IPS-15b (cell line): ENCODE measurements at regions not wholly inside any gene's neighbourhood (a gene's known extent, or its start where the extent isn't known, plus 50 kb on each side); places are given as distances from the start of the nearest gene placed in this dataset.

Source experiments
- H3K27me3 ChIP-seq: one replicate; pipeline ENCODE4 v1.6.1; 2013; ENCODE audit warnings: low read length; ENCODE audit not compliant: control insufficient read depth, insufficient read depth
- H3K36me3 ChIP-seq: one replicate; pipeline ENCODE4 v1.6.1; 2013; ENCODE audit warnings: low read length; ENCODE audit not compliant: control insufficient read depth, insufficient read depth
- H3K4me1 ChIP-seq: one replicate; pipeline ENCODE4 v1.6.1; 2013; ENCODE audit warnings: mild to moderate bottlenecking, low read length; ENCODE audit not compliant: control insufficient read depth, insufficient read depth
- H3K4me3 ChIP-seq: one replicate; pipeline ENCODE4 v1.5.1; 2013; ENCODE audit warnings: low read depth, low read length
- H3K9ac ChIP-seq: one replicate; pipeline ENCODE4 v1.6.1; 2013; ENCODE audit warnings: low read depth, mild to moderate bottlenecking, low read length
- H3K9me3 ChIP-seq: one replicate; pipeline ENCODE4 v1.6.1; 2013; ENCODE audit warnings: mild to moderate bottlenecking, low read length; ENCODE audit not compliant: control insufficient read depth, insufficient read depth

GRCh38 chr2:104046466-104046865 lies 807.4 kb upstream of the POU3F3 start:
- H3K4me1 ChIP-seq: no peaks in the 10 kb centered on the region
- H3K9ac ChIP-seq: no peak overlapping the region
- no peak overlapping the region for H3K4me3 ChIP-seq
- H3K27me3 ChIP-seq: no peaks in the 10 kb centered on the region
- no peaks in the 10 kb centered on the region for H3K9me3 ChIP-seq
- no peaks in the 10 kb centered on the region for H3K36me3 ChIP-seq

- no peaks in the 10 kb centered on the region for H3K27me3 ChIP-seq
- H3K36me3 ChIP-seq: no peaks in the 10 kb centered on the region
- H3K4me1 ChIP-seq: peaks cover 6% of the 10 kb centered on the region
- H3K9me3 ChIP-seq: no peaks in the 10 kb centered on the region
- no peak overlapping the region for H3K4me3 ChIP-seq
- H3K9ac ChIP-seq: no peak overlapping the region
Measured at GRCh38 chr2:104047516-104047915, 806.4 kb upstream of the POU3F3 start.

GRCh38 chr2:104049438-104049837 lies 804.5 kb upstream of the POU3F3 start:
- H3K36me3 ChIP-seq: no peaks in the 10 kb centered on the region
- no peak overlapping the region for H3K4me3 ChIP-seq
- no peak overlapping the region for H3K9ac ChIP-seq
- peaks cover 6% of the 10 kb centered on the region for H3K4me1 ChIP-seq
- no peaks in the 10 kb centered on the region for H3K9me3 ChIP-seq
- H3K27me3 ChIP-seq: no peaks in the 10 kb centered on the region

- Histone ChIP-seq H3K4me3 (no peak overlapping the region), H3K9ac (no peak overlapping the region), H3K36me3 (no peaks in the 10 kb centered on the region), H3K9me3 (no peaks in the 10 kb centered on the region), H3K27me3 (no peaks in the 10 kb centered on the region), H3K4me1 (peaks cover 6% of the 10 kb centered on the region)
Measured at GRCh38 chr2:104049981-104050380, 803.9 kb upstream of the POU3F3 start.

DNA sequence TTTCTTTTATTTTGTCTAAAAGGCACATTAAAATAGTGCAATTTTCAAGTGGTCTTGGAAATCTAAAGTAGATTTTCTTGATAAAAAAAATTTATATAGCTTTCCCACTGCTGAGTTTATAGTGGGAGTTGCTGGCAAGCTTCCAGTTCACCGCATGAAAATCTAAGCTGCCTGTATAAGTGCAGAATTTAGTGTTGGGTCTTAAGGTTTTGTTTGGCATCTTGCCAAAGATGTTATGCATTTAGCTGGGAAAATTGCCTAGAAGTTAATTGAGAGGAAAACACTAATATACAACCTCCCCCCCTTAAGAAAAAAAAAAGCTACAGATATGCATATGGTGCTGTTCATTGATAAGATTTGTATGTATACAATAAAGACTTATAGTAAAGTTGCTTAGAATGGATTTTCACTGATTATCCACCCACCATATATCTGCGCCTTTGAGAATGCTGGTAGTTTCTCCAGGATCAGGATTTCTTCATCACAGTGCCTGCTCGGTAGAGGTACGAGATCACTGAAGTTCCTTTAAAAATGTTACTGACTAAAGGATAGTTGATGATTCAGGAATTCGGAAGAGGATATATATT lies 803.2 kb upstream of the POU3F3 start:
- Histone ChIP-seq H3K27me3 (no peaks in the 10 kb centered on the region), H3K9ac (no peak overlapping the region), H3K4me1 (peaks cover 6% of the 10 kb centered on the region), H3K36me3 (no peaks in the 10 kb centered on the region), H3K4me3 (no peak overlapping the region), H3K9me3 (no peaks in the 10 kb centered on the region)

- Histone ChIP-seq H3K36me3 (no peaks in the 10 kb centered on the region), H3K9ac (no peak overlapping the region), H3K4me3 (no peak overlapping the region), H3K4me1 (peaks cover 6% of the 10 kb centered on the region), H3K9me3 (no peaks in the 10 kb centered on the region), H3K27me3 (no peaks in the 10 kb centered on the region)
Measured at GRCh38 chr2:104051766-104052165, 802.1 kb upstream of the POU3F3 start.

DNA sequence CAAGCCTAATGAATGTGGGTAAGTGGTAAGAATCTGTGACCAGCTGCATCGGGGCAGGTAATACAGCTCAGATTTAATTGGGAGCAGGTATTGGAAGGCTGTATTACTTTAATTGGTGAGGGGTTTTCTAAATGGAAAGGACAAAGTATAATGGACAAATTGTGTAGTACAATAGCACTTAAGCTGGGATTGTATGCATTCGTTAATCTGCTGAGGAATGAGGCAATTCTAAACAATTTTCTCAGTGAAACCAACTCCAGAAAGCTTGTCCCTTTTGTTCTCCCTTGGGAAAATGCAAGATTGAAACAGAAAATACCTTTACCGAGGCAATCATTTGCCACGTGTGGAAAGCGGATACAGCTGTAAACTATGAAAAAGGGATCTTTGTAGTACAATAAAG lies 801.6 kb upstream of the POU3F3 start:
- H3K9me3 ChIP-seq: no peaks in the 10 kb centered on the region
- H3K4me3 ChIP-seq: no peak overlapping the region
- H3K4me1 ChIP-seq: peaks cover 6% of the 10 kb centered on the region
- no peak overlapping the region for H3K9ac ChIP-seq
- no peaks in the 10 kb centered on the region for H3K36me3 ChIP-seq
- no peaks in the 10 kb centered on the region for H3K27me3 ChIP-seq

GRCh38 chr2:104056451-104056850 lies 797.5 kb upstream of the POU3F3 start:
- no peak overlapping the region for H3K4me3 ChIP-seq
- no peak overlapping the region for H3K9ac ChIP-seq
- H3K36me3 ChIP-seq: no peaks in the 10 kb centered on the region
- H3K9me3 ChIP-seq: no peaks in the 10 kb centered on the region
- no peaks in the 10 kb centered on the region for H3K27me3 ChIP-seq
- peaks cover 6% of the 10 kb centered on the region for H3K4me1 ChIP-seq

- no peak overlapping the region for H3K4me3 ChIP-seq
- H3K9ac ChIP-seq: no peak overlapping the region
- no peaks in the 10 kb centered on the region for H3K36me3 ChIP-seq
- H3K4me1 ChIP-seq: no peaks in the 10 kb centered on the region
- H3K27me3 ChIP-seq: no peaks in the 10 kb centered on the region
- H3K9me3 ChIP-seq: peaks cover 4% of the 10 kb centered on the region
Measured at GRCh38 chr2:104068665-104069064, 785.2 kb upstream of the POU3F3 start.

- no peaks in the 10 kb centered on the region for H3K27me3 ChIP-seq
- H3K4me3 ChIP-seq: no peak overlapping the region
- no peaks in the 10 kb centered on the region for H3K36me3 ChIP-seq
- no peak overlapping the region for H3K9ac ChIP-seq
- no peaks in the 10 kb centered on the region for H3K9me3 ChIP-seq
- H3K4me1 ChIP-seq: no peaks in the 10 kb centered on the region
Measured at GRCh38 chr2:104077573-104077972, 776.3 kb upstream of the POU3F3 start.

DNA sequence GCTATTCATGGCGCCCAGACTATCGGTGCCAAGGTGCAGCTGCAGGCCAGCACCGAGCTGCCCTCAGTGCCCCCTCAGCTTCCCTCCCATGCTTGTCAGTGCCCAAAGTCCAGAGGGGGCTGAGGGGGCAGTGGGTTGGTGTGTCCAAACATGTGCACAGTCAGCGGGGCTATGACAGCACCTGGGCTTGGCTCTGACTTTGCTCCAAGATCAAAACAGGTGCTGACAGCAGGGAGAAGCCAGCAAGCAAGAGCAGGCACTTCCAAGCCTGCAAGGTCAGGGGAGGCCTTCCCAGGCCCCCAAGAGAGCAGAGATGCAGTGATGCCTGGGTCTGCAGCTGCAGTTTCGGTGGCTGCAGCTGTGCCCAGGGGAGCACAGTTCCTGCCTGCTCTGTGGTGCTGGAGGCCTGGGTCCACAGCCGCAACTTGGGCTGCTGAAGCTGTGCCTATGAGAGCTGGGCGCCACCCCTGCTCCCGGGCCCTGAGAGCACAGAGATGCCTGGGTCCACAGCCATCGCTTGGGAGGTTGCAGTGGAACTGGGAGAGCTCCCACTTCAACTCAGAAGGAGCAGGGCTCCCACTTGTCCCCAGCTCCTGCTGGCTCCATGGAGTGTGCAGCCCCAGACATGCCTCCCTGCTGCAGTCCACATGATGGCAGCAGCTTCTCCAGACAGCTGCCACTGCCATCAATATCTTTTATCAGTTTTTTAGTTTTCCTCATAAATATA lies 775.3 kb upstream of the POU3F3 start:
- H3K4me3 ChIP-seq: no peak overlapping the region
- no peak overlapping the region for H3K9ac ChIP-seq
- no peaks in the 10 kb centered on the region for H3K4me1 ChIP-seq
- H3K9me3 ChIP-seq: no peaks in the 10 kb centered on the region
- no peaks in the 10 kb centered on the region for H3K27me3 ChIP-seq
- no peaks in the 10 kb centered on the region for H3K36me3 ChIP-seq

- Histone ChIP-seq H3K36me3 (no peaks in the 10 kb centered on the region), H3K9ac (no peak overlapping the region)
Measured at GRCh38 chr2:104088745-104089144, 765.2 kb upstream of the POU3F3 start.

More at GRCh38 chr2:104088745-104089144, 765.2 kb upstream of the POU3F3 start:
- Histone ChIP-seq H3K9me3 (no peaks in the 10 kb centered on the region), H3K4me3 (no peak overlapping the region), H3K4me1 (peaks cover 2% of the 10 kb centered on the region), H3K27me3 (no peaks in the 10 kb centered on the region)
